ENCODE measurements at regions not wholly inside any gene's neighbourhood (a gene's known extent, or its start where the extent isn't known, plus 50 kb on each side); places are given as distances from the start of the nearest gene placed in this dataset.

- H3K4me1 ChIP-seq, result no peaks in the 10 kb centered on the region
- no peaks in the 10 kb centered on the region for H3K36me3 ChIP-seq
- H3K9me3 ChIP-seq, result no peaks in the 10 kb centered on the region
- no peak for TF ChIP-seq POLR2A (IDR thresholded peaks at IDR 0.05)
- TF ChIP-seq CTCF (IDR thresholded peaks at IDR 0.05), result no peak
- no peaks in the 10 kb centered on the region for H3K27me3 ChIP-seq
- no peak for DNase-seq
- no peak overlapping the region for H3K27ac ChIP-seq
- no peak overlapping the region for H3K4me3 ChIP-seq
These were observed 200.2 kb upstream of the RBFOX1 start for GRCh38 chr16:7132465-7132864.

- no peaks in the 10 kb centered on the region for H3K4me1 ChIP-seq
- no peaks in the 10 kb centered on the region for H3K36me3 ChIP-seq
- DNase-seq, result no peak
- H3K27me3 ChIP-seq, result no peaks in the 10 kb centered on the region
- no peaks in the 10 kb centered on the region for H3K9me3 ChIP-seq
- TF ChIP-seq CTCF (IDR thresholded peaks at IDR 0.05) (no peak), POLR2A (IDR thresholded peaks at IDR 0.05) (no peak)
- no peak overlapping the region for H3K27ac ChIP-seq
- no peak overlapping the region for H3K4me3 ChIP-seq
These were observed 207.9 kb upstream of the RBFOX1 start for GRCh38 chr16:7124701-7125100.

- H3K27ac ChIP-seq, result no peak overlapping the region
- H3K36me3 ChIP-seq, result no peaks in the 10 kb centered on the region
- DNase-seq, result no peak
- no peaks in the 10 kb centered on the region for H3K4me1 ChIP-seq
- H3K27me3 ChIP-seq, result no peaks in the 10 kb centered on the region
- TF ChIP-seq POLR2A (IDR thresholded peaks at IDR 0.05), result no peak
- TF ChIP-seq CTCF (IDR thresholded peaks at IDR 0.05), result no peak
- H3K4me3 ChIP-seq, result no peak overlapping the region
- H3K9me3 ChIP-seq, result no peaks in the 10 kb centered on the region
These were observed 208.4 kb upstream of the RBFOX1 start for GRCh38 chr16:7124242-7124641.

GRCh38 chr16:7116734-7117133 is 215.9 kb upstream of the RBFOX1 start:
- no peaks in the 10 kb centered on the region for H3K36me3 ChIP-seq

GRCh38 chr16:7115898-7116297 is 216.7 kb upstream of the RBFOX1 start:
- TF ChIP-seq POLR2A (IDR thresholded peaks at IDR 0.05), result no peak
- no peak for TF ChIP-seq CTCF (IDR thresholded peaks at IDR 0.05)
- DNase-seq, result no peak
- no peak overlapping the region for H3K27ac ChIP-seq
- H3K9me3 ChIP-seq, result no peaks in the 10 kb centered on the region
- no peaks in the 10 kb centered on the region for H3K36me3 ChIP-seq
- no peaks in the 10 kb centered on the region for H3K27me3 ChIP-seq
- H3K4me1 ChIP-seq, result no peaks in the 10 kb centered on the region
- H3K4me3 ChIP-seq, result no peak overlapping the region

More at GRCh38 chr16:7116734-7117133, 215.9 kb upstream of the RBFOX1 start:
- Histone ChIP-seq H3K9me3 (no peaks in the 10 kb centered on the region), H3K4me3 (no peak overlapping the region), H3K27ac (no peak overlapping the region), H3K27me3 (no peaks in the 10 kb centered on the region), H3K4me1 (no peaks in the 10 kb centered on the region)
- no peak for TF ChIP-seq CTCF (IDR thresholded peaks at IDR 0.05)
- TF ChIP-seq POLR2A (IDR thresholded peaks at IDR 0.05), result no peak
- DNase-seq, result no peak

GRCh38 chr16:7113949-7114348 is 218.7 kb upstream of the RBFOX1 start:
- DNase-seq, result no peak
- TF ChIP-seq CTCF (IDR thresholded peaks at IDR 0.05), result no peak
- no peak for TF ChIP-seq POLR2A (IDR thresholded peaks at IDR 0.05)
- Histone ChIP-seq H3K4me1 (no peaks in the 10 kb centered on the region), H3K9me3 (no peaks in the 10 kb centered on the region), H3K27ac (no peak overlapping the region), H3K4me3 (no peak overlapping the region), H3K36me3 (no peaks in the 10 kb centered on the region), H3K27me3 (no peaks in the 10 kb centered on the region)
